OCI-LY3 (cell line): ENCODE measurements at regions not wholly inside any gene's neighbourhood (a gene's known extent, or its start where the extent isn't known, plus 50 kb on each side); places are given as distances from the start of the nearest gene placed in this dataset.

Experiments used
- EZH2phosphoT487 ChIP-seq: fragments of 200-600 bp; shearing (Covaris generic); IDR thresholded peaks from 2 replicates; pipeline ENCODE4 v1.6.1; 2018; ENCODE audit warnings: antibody characterized with exemption, mixed run types, low read depth
- TF ChIP-seq, protein P1 (sequence below): fragments of 200-600, 300-600 bp; sonication (generic); IDR thresholded peaks from 2 replicates; pipeline ENCODE4 v1.5.1; 2014; ENCODE audit warnings: antibody characterized with exemption, low read length, low read depth

DNA sequence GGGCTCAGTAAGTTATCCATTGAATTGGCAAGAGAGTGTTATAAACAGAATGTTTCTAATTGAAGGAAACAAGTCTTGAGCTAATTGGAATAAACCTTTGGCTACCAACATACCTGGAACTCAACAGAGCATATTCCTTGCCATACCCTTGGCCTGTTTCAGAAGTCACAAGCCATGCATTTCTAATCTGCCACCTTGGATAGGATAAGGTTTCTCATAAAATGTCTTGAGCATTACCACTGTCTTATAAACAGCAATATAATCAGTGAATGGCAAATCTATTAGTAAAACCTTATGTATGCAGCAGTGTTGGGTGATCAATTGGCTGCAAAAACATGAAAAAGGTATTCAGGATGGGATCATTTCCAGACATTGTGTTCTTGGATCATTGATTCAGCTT is 765.2 kb upstream of the SEL1L start:
- TF ChIP-seq, protein P1, sequence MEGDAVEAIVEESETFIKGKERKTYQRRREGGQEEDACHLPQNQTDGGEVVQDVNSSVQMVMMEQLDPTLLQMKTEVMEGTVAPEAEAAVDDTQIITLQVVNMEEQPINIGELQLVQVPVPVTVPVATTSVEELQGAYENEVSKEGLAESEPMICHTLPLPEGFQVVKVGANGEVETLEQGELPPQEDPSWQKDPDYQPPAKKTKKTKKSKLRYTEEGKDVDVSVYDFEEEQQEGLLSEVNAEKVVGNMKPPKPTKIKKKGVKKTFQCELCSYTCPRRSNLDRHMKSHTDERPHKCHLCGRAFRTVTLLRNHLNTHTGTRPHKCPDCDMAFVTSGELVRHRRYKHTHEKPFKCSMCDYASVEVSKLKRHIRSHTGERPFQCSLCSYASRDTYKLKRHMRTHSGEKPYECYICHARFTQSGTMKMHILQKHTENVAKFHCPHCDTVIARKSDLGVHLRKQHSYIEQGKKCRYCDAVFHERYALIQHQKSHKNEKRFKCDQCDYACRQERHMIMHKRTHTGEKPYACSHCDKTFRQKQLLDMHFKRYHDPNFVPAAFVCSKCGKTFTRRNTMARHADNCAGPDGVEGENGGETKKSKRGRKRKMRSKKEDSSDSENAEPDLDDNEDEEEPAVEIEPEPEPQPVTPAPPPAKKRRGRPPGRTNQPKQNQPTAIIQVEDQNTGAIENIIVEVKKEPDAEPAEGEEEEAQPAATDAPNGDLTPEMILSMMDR: no peak
- no peak for TF ChIP-seq EZH2phosphoT487
